GM12872 (cell line): ENCODE measurements at regions not wholly inside any gene's neighbourhood (a gene's known extent, or its start where the extent isn't known, plus 50 kb on each side); places are given as distances from the start of the nearest gene placed in this dataset.

Experiments
- TF ChIP-seq, protein P1 (sequence below): IDR thresholded peaks from 3 replicates; pipeline ENCODE4 v1.5.1; 2011; ENCODE audit warnings: low read depth, mild to moderate bottlenecking, low read length, moderate library complexity; ENCODE audit not compliant: insufficient read depth

DNA sequence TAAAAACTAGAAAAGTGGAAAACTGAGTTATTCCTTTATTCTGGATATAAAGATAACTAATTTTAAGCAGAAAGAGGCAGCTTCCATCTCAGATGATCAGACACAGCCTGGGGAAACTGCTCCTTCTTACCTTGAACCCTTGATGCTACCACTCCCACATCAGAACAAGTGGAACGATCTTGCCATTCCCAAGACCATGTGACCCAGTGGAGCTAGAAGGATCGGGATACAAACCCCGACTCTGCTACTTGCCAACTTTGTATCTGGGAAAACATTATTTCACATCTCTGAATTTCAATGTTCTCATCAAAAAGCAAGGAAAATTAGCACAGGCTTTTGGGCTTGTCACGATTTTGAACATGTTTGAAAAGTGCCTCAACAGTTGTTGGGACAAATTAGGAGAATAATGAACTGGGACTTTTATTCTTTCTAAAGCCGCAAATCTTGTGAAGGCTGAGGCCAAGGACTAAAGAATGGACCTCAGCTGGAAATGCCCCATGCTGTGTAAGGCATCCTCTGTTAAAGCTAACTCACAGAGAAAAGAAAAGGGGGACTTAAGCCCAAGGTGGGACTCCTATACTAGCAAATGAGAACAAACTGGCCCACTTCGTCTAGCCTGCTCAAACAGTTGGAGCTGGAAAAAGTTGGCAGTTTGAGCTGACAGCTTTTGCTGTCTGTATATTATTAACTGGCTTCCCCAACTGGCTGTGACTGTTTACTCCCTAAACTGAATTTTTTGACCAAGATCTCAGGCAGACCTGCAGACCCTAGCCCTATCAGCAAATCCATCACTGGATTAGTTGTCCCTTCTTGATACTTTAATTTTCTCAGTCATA, 552.3 kb downstream of the EFNA5 start:
- TF ChIP-seq, protein P1, sequence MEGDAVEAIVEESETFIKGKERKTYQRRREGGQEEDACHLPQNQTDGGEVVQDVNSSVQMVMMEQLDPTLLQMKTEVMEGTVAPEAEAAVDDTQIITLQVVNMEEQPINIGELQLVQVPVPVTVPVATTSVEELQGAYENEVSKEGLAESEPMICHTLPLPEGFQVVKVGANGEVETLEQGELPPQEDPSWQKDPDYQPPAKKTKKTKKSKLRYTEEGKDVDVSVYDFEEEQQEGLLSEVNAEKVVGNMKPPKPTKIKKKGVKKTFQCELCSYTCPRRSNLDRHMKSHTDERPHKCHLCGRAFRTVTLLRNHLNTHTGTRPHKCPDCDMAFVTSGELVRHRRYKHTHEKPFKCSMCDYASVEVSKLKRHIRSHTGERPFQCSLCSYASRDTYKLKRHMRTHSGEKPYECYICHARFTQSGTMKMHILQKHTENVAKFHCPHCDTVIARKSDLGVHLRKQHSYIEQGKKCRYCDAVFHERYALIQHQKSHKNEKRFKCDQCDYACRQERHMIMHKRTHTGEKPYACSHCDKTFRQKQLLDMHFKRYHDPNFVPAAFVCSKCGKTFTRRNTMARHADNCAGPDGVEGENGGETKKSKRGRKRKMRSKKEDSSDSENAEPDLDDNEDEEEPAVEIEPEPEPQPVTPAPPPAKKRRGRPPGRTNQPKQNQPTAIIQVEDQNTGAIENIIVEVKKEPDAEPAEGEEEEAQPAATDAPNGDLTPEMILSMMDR, result no peak

DNA sequence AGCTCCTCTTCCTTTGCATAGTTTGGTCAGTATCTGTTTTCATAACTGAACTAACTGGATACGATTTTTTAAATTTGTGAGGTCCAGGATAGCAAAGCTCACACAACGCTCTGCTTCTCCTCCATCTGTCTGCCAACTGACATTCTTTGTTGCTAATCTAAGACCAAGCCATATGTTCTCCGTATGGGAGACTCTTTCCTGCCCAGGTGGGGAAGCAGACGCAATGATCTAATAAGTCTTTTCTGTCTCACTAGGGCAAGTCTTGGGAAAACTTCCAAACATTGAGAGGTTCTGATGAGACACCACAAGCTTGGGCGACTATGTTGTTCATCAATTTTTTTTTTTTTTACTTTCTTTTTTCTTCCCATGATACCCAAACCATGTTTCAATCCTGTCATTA, 558.5 kb downstream of the EFNA5 start:
- TF ChIP-seq, protein P1, result no peak

DNA sequence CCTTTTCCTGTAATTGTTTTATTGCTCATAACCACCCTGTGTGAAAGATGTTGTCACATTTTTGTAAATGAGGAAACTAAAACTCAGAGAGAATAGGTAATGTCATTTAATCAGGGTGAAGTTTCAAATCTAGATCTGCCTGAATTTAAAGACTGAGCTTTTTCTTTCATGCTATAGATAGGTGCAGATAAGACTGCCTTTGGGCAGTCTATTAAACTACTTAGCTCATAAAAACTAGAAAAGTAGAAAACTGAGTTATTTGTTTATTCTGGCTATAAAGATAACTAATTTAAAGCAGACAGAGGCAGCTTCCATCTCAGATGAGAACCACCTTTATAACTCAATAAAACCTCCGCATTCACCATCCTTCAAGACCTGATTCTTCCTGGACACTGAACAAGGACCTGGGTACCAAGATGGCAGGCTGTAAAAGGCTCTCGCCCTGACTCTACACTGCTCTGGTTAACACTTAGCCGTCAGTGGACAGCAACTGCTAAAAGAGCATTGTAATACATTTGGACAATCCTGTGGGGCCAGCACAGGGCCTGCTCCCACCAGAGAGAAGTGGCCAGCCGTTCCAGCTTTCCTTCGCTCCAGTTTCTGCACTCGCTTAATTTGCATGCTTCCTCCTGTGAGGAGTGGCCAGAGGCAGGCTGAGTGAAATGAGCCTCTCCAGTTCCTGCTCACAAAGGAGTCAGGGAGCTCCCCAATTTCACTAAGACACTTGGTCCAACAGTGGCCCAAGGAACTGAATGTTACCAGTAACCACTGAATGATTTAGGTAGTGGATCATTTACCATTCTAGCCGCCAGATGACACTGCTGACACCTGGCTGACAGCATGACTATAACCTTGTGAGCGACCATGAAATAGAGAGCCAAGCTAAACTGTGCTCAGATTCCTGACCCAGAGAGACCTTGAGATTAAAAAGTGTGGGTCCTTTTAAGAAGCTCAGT, 566.4 kb downstream of the EFNA5 start:
- TF ChIP-seq, protein P1, result peak; percentile 50

DNA sequence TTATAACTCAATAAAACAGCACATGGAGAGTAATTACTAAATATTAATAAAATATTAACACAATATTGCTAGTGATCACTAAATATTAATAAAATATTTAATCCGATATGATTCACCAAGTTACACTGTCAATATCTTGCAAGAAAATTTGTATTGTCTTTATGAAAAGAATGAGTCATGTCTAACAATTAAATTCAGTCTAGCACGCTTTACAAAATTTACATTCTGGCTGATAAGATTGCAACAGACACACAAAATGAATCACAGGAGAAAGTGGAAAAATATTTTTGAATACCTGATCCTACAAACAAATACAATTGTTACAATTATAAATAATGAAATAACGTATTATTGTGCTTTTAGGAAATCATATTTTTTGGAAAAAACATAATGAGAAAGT, 567.2 kb downstream of the EFNA5 start:
- TF ChIP-seq, protein P1, result no peak

DNA sequence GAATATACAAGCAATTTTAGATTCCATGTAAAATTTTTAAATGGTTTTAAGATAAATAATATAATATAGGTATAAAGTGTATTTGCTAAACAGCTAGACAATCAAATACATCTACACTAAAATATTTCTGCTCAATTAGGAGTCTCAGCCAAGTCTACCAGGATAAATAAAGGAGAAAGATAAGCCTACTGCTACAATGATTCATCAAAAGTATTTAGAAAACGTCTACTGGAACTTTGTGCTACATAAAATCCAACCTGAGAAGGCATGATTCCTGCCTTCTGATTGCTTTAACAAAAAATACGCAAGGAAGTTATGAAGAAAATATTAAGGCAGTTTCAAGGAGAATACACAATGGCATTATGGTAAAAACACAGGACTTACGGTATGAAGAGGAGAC, 570.6 kb downstream of the EFNA5 start:
- TF ChIP-seq, protein P1, result no peak

DNA sequence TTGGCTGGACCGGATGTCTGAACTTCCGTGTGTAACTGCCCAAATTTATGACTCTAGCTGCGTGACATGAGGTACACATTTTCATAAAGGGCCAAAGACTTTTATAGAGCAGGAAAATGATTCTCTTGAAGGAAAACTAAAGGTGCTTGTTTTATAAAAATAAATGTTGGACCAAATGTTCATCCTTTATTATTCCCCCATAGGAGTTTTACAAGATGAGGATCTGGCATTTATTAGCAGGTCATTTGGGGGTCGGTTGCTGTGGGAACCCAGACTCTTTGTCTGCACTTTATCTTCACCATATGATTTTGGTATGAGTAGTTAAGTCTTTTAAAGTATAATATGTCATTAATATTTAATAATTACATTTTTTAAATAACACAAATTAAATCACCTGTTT, 571.2 kb downstream of the EFNA5 start:
- TF ChIP-seq, protein P1, result no peak

DNA sequence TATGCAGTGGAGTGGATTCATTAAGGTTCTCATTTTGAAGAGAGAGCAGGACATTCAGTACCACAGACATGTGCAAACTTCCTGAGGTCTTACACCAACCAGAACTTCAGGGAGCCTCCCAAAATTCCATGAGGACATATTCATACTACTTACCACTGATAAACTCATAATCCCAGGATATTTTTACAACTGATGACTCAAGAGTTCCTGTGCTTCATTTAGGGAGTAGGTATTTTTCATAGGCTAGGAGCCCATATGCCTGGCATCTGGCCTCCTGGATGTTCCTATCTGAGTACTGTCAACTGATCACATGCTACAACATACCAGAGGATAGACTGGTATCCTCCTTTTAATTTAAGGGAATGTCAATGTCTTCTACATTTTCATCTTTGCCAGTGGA, 578.0 kb downstream of the EFNA5 start:
- TF ChIP-seq, protein P1, result no peak
